Suppressor macrophage treated with lipopolysaccharide for 4 hours (primary cell): ENCODE measurements at regions not wholly inside any gene's neighbourhood (a gene's known extent, or its start where the extent isn't known, plus 50 kb on each side); places are given as distances from the start of the nearest gene placed in this dataset.
A peak's percentile ranks its signal among the peaks of the same experiment; 100 is the strongest.

Source experiments
- DNase-seq: peaks from one replicate; pipeline ENCODE4 v3.0.0-alpha.2; 2020

DNA sequence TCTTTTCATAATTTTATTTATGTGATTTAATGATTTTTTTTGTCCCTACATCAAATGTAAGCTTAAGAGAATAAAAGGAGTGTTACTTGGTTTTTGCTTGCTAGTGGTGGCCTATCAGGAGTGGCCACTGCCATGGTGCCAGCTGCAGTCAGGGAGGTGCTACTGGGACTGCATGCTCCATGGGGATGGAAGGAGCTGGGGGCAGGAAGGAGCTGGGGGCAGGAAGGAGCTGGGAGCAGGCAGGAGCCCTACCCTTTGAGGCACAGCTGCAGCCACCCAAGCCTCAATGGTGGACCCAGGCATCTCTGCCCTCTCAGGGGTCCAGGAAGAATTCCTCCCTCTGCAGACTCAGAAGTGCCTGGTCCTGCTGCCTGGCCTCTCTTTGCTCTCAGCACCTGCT lies 796.0 kb downstream of the SLC16A7 start:
- DNase-seq, result no peak

- DNase-seq, result no peak
Measured at GRCh38 chr12:60393093-60393492, 797.3 kb downstream of the SLC16A7 start.

DNA sequence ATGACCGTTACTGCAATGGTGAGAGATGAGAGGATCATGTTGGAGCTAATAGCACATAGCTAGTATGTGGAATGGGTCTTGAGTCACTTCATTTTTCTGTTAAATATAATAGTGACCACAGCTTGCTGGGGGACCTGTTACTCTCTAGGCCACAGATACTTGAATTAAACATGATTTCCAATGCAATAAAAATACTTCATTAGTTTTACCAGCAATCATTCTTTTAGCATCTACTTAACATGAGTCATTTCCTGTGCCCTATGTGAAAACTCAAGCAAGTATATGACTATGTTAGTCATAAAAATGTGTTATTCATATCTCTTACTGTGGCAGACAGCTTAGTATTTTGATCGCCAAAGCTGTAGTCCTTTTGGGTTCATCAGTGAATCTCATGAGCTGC lies 798.8 kb downstream of the SLC16A7 start:
- no peak for DNase-seq

- DNase-seq, result no peak
Measured at GRCh38 chr12:60398547-60398946, 802.7 kb downstream of the SLC16A7 start.

- no peak for DNase-seq
Measured at GRCh38 chr12:60399064-60399463, 803.2 kb downstream of the SLC16A7 start.

DNA sequence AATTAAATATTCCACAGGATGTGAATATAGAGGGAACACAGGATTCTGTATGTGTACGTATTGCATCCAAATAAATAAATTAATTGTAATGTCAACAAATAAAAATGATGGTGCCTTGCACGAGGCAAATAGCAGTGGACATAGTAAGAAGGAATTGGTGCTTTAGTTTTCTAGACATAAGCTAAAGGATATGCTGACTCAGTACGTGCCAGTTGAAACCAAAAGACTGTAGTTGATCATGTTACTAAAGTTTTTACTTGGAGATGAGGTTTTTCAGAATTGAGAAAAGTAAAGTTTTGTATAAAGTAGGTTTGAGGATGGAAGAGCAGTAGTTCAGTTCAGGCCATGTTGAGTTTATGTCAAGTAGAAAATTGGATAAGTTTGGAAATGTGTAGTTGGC lies 807.2 kb downstream of the SLC16A7 start:
- no peak for DNase-seq

- DNase-seq, result peak; percentile 1
Measured at GRCh38 chr12:60415351-60415750, 819.5 kb downstream of the SLC16A7 start.

- DNase-seq, result no peak
Measured at GRCh38 chr12:60419986-60420385, 824.2 kb downstream of the SLC16A7 start.

DNA sequence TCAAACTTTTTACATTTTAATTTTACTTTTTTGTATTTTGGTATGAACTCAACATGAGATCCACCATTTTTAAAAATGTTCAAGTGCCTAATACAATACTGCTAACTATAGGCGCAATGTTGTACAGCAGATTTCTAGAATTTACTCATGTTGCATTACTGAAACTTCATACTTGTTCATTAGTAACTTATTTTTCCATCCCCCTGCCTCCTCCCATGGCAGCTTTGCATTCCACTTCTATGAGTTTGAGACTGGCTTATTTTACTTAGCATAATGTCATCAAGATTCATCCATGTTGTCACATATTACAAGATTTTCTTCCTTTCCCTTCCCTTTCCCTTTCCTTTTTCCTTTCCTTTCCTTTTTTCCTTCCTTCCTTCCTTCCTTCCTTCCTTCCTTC lies 825.9 kb downstream of the SLC16A7 start:
- no peak for DNase-seq

DNA sequence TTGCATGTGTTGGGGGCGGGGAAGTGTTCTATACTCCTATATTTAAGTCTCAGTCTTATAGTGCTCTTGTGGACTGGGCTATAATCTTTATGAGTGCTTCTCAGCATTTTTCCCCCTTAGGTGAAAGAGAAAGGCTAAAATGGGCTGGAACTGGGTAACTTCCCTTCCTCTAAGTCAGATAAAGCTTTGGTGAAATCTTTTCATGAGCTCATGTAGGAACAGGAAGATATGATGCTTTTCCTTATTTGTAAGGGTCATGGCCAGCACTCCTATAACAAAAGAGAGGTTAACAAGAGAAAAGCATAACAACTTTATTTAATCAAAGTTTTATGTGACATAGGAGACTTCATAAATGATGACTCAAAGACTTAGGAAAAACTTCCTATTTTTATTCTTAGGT lies 841.5 kb downstream of the SLC16A7 start:
- no peak for DNase-seq

DNA sequence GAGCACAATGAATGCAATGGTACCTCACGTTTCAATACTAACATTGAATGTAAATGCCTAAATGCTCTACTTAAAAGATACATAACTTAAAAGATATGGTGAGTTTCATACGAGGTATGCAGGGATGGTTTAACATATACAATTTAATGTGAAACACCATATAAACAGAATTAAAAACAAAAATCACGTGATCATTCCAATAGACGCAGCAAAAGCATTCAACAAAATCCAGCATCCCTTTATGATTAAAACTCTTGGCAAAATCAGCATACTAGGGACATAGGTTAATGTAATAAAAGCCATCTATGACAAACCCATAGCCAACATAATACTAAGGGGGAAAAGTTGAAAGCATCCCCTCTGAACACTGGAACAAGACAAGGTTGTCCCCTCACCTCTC lies 845.7 kb downstream of the SLC16A7 start:
- DNase-seq, result no peak

DNA sequence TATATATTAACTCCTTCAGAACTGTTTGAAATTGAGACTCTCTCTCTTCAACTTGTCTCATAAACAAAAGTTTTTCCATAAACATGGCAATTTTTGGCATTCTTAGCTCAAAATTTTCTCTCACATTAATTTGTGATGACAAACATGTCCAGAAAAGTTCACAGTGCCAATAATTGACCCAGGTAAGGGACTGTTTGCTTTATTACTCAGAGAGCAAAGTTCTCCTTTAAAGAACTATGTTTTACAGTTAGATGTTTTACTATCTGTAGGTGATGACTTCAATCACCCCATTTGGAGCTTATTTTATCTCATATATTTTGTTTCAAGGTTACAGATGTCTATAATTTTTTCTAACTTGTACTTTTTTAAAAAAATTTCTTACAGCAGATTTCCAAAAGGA lies 855.6 kb downstream of the SLC16A7 start:
- DNase-seq, result no peak

GRCh38 chr12:60465060-60465459 lies 869.2 kb downstream of the SLC16A7 start:
- DNase-seq, result no peak

DNA sequence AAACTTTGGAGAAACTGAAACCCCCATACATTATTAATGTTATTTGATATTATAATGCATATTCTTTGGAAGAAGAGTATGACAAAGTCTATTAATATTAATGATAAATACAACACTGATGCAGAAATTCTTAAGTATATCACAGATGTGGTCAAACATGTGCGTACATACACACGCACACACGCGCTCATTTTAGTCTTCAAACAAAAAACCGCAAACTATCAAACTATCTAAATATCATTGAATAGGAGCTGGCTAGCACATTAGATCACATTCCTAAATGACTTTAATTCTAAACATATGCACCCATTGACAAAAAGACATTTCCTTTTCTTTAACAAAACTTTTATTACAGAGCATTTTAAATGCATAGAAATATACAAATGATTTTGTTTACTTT lies 872.7 kb downstream of the SLC16A7 start:
- no peak for DNase-seq

DNA sequence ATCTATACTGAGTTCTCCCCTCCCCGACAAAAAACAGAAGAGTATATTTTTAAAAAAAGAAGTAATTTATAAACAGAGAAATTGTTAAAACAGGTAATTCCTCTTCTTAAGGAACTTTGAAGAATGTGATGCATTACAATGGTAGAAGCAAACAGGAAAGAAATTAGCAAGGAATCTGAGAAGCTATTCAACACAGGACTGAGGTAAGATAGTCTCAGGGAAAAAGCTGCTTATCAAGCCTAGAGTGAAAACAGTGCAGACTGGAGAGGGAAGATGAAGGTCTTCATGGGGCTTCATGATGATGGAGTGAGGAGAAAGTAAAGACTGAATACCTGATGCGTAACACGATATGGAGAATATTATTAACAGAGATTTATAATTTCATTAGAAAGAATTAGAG lies 880.0 kb downstream of the SLC16A7 start:
- DNase-seq, result no peak

DNA sequence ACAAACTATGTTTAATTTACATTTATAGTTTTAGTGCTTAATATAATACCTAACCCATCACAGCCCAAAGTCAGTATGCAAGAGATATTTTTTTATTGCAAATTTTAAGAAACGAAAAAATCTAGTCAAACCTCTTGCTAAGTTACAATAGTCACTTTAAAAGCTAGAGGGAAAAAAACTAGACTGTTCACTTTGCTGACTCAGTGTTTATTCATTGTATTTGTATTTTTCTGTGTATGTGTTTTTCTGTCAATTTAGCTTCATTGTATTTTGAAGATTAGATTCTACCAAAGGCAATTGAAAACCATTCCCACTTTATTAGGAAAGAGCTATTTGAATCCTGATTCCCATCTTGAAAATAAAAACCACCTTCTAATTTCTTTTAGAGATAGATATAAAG lies 891.5 kb downstream of the SLC16A7 start:
- no peak for DNase-seq

GRCh38 chr12:60489071-60489470 lies 893.2 kb downstream of the SLC16A7 start:
- no peak for DNase-seq

DNA sequence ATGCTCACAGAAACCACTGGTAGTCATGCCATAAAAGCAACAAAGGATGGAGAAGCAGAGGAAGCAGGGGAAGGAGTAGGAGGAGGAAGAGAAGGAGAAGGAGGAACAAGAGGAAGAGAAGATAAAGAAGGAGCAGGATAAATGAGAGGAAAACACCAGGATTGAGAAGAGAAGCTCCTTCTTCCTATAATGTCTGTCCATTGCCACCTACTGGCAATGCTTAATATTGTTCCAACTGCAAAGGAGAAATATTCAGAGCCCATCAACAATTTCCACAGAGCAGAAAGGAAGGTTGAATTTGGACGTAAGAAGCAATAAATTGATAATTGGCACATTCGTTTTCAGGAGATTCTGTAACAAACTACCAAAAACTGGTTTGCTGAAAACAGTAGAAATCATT lies 898.4 kb downstream of the SLC16A7 start:
- peak; percentile 6 for DNase-seq

DNA sequence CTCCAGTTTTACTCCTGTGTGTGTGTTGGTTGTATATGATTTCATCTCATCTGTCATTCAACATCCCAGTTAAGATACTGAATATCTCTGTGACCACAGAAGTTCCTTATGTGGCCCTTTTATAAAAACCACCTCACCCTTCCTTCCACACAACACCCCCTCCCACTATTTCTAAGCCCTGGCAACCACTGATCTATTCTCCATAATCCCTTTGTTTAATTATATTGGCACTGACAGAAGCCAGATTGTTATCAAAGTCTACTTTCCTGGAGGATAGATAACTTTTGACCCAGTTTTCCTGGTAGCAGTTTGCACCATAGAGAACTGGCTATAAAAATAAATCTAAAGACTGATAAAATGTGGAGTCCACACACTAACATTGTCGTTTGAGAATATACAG lies 902.8 kb downstream of the SLC16A7 start:
- DNase-seq, result no peak

- DNase-seq, result no peak
Measured at GRCh38 chr12:60501124-60501729, 905.4 kb downstream of the SLC16A7 start.

DNA sequence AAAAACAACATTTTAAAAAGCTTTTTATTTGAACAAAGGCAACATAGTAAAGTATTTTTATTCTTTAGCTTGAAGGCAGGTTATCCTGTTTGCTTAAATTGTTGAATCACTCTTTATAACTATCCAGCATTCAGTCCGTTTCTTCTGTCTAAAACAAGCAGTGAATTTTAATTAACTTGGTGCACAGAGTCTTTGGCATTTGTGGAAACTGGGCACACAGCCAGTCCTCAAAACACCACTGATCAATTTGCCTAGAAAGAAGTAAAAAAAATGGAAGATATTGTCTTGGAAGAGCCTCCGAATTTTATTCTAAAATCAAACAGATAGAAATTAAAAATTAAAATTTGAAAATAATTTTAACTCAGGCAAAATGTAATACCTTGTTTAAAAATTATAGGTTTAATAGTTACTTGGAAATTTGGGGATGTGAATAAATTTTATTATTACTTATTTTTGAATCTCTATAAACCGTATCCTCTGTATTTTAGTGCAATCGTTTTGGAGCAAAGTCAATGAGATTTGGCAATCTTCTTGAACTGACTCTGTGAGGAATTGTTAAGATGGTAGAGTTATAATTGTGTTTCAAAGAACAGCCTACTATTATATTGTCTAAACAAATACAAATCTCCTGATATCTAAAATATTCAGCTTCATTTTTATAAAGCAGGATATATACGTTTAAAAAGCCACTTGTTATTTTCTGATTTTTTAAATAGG lies 927.0 kb downstream of the SLC16A7 start:
- no peak for DNase-seq

DNA sequence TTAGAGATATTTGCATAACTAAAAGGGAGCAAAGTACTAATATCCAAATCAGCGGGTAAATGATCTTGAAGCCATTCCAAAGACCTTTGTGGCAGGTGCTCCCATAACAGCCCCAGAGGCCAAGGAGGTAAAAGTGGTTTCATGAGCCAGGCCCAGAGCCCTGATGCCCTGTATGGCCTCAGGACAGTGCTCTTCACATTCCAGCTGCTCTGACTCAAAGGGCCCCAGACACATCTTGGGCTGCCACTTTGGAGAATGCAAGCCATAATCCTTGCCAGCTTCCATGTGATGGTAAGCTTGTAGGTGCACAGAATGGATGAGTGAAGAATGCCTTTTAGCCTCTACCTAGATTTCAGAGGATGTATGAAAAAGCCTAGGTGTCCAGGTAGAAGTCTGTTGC lies 933.4 kb downstream of the SLC16A7 start:
- DNase-seq, result no peak

DNA sequence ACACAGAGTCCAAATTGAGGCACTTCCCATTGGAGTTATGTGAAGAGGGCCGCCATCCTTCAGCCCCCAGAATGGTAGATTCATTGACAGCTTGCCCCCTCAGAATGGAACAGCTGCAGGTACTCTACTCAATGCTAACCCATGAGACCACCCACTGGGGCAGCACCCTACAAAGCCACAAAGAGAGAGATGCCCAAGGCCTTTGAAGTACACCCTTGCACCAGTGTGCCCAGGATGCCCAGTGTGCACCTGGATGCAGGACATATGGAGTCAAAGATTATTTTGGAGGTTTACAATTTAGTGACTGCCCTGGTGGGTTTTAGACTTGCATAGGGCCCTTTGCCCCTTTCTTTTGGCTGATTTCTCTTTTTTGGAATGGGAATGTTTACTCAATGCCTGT lies 933.9 kb downstream of the SLC16A7 start:
- no peak for DNase-seq

DNA sequence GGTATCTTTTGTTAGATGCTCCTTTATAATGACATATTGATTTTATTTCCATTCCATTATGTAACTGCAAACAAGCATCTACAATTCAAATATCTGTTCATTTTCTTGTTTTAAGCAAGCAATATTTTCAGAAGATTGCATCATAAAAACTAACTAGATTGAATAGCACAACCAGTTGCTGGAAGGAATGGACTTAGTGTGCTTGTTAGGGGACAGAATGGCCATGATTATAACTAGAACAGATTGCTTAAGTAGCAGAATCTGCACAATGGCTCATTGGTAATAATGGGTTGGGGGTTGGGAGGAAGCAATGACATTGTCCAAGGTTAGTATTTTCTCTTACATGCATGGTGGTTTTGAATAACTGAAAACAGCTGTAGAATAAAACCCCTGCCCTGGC lies 939.5 kb downstream of the SLC16A7 start:
- DNase-seq, result no peak

GRCh38 chr12:60539592-60539991 lies 943.8 kb downstream of the SLC16A7 start:
- no peak for DNase-seq
